IMR-90 (cell line): ENCODE measurements at regions not wholly inside any gene's neighbourhood (a gene's known extent, or its start where the extent isn't known, plus 50 kb on each side); places are given as distances from the start of the nearest gene placed in this dataset.

Experiments
- ATAC-seq: fragments of 200-7000 bp; cut with Tn5 transposase; 2 replicates; pipeline ENCODE4 v1.9.1; 2020; ENCODE audit warnings: low read depth, mild to moderate bottlenecking, moderate library complexity
- BruUV-seq: library from RNA; stranded (reverse); fragments of 400-500 nt; replicated peaks from 2 replicates; lab custom pipeline; 2021; lab: Mats Ljungman, UMichigan
- CTCF ChIA-PET: fragments of 300-600 bp; formaldehyde crosslinking; extraction: SDS; loops from one replicate; lab custom pipeline; 2021; ENCODE audit warnings: antibody characterized with exemption; lab: Yijun Ruan, JAX
- POLR2A ChIA-PET: fragments of 300-600 bp; sonication (Branson Sonifier 250); formaldehyde crosslinking; loops from one replicate; lab custom pipeline; 2022; ENCODE audit warnings: antibody characterized with exemption; ENCODE audit not compliant: unreplicated experiment; lab: Charles Lee
- DNase-seq: peaks from one replicate; pipeline ENCODE4 v3.0.0; 2013
- H2AFZ ChIP-seq: replicated peaks from 2 replicates; pipeline ENCODE3; 2013; ENCODE audit warnings: low read length, mild to moderate bottlenecking; ENCODE audit not compliant: poor library complexity
- H2AK5ac ChIP-seq: 2 replicates; pipeline ENCODE4 v1.6.1; 2013; ENCODE audit warnings: low read depth, low read length, inconsistent platforms
- H2AK9ac ChIP-seq: replicated peaks from 2 replicates; pipeline ENCODE3; 2013; ENCODE audit warnings: mild to moderate bottlenecking, low read depth, low read length, moderate library complexity; ENCODE audit not compliant: poor library complexity
- H2BK120ac ChIP-seq: 2 replicates; pipeline ENCODE4 v1.6.1; 2013; ENCODE audit warnings: low read depth, low read length, inconsistent platforms
- H2BK15ac ChIP-seq: 3 replicates; pipeline ENCODE4 v1.6.1; 2013; ENCODE audit warnings: low read depth, low read length, inconsistent platforms
- H2BK20ac ChIP-seq: 2 replicates; pipeline ENCODE4 v1.6.1; 2013; ENCODE audit warnings: low read depth, mild to moderate bottlenecking, inconsistent platforms, low read length, moderate library complexity
- H2BK5ac ChIP-seq: 2 replicates; pipeline ENCODE4 v1.6.1; 2013; ENCODE audit warnings: mild to moderate bottlenecking, low read depth, low read length, inconsistent platforms; ENCODE audit not compliant: poor library complexity, severe bottlenecking
- H3K14ac ChIP-seq: replicated peaks from 2 replicates; pipeline ENCODE4 v1.6.1; 2013; ENCODE audit warnings: low read depth, low read length, inconsistent platforms
- H3K18ac ChIP-seq: 2 replicates; pipeline ENCODE4 v1.6.1; 2013; ENCODE audit warnings: low read depth, low read length, control low read depth
- H3K23ac ChIP-seq: 2 replicates; pipeline ENCODE4 v1.6.1; 2013; ENCODE audit warnings: low read depth, low read length, inconsistent platforms
- H3K27ac ChIP-seq: 2 replicates; pipeline ENCODE4 v1.5.1; 2013; ENCODE audit warnings: mild to moderate bottlenecking, control low read depth, low read length; ENCODE audit not compliant: insufficient read depth
- H3K27me3 ChIP-seq: 2 replicates; pipeline ENCODE4 v1.6.1; 2013; ENCODE audit warnings: low read length; ENCODE audit not compliant: control insufficient read depth, insufficient read depth
- H3K36me3 ChIP-seq: 2 replicates; pipeline ENCODE4 v1.6.1; 2013; ENCODE audit warnings: low read length, mixed read lengths; ENCODE audit not compliant: control insufficient read depth, insufficient read depth
- H3K4ac ChIP-seq: 2 replicates; pipeline ENCODE4 v1.6.1; 2013; ENCODE audit warnings: low read depth, low read length, inconsistent platforms
- H3K4me1 ChIP-seq: 2 replicates; pipeline ENCODE4 v1.6.1; 2013; ENCODE audit warnings: low read length, mixed read lengths; ENCODE audit not compliant: control insufficient read depth, insufficient read depth
- H3K4me2 ChIP-seq: 2 replicates; pipeline ENCODE4 v1.6.1; 2013; ENCODE audit warnings: low read depth, mild to moderate bottlenecking, control low read depth, low read length, moderate library complexity
- H3K4me3 ChIP-seq: 2 replicates; pipeline ENCODE4 v1.5.1; 2013; ENCODE audit warnings: low read depth, mild to moderate bottlenecking, control low read depth, low read length, moderate library complexity; ENCODE audit not compliant: insufficient read depth
- H3K56ac ChIP-seq: 2 replicates; pipeline ENCODE4 v1.6.1; 2013; ENCODE audit warnings: low read length, inconsistent platforms; ENCODE audit not compliant: insufficient read depth; ENCODE audit errors: extremely low read depth
- H3K79me1 ChIP-seq, 2 experiments: 2 replicates each; pipeline ENCODE4 v1.6.1; 2013; ENCODE audit warnings: low read length in 2 of 2, inconsistent platforms in 1 of 2, low read depth in 1 of 2
- H3K9ac ChIP-seq: 2 replicates; pipeline ENCODE4 v1.6.1; 2013; ENCODE audit warnings: low read depth, low read length, control low read depth
- H3K9me1 ChIP-seq: 2 replicates; pipeline ENCODE4 v1.6.1; 2013; ENCODE audit warnings: low read length, inconsistent platforms; ENCODE audit not compliant: insufficient read depth
- H3K9me3 ChIP-seq: 2 replicates; pipeline ENCODE4 v1.6.1; 2013; ENCODE audit warnings: low read length; ENCODE audit not compliant: control insufficient read depth, insufficient read depth
- H4K20me1 ChIP-seq: 2 replicates; pipeline ENCODE4 v1.6.1; 2013; ENCODE audit warnings: low read length, inconsistent platforms; ENCODE audit not compliant: insufficient read depth
- H4K5ac ChIP-seq: 2 replicates; pipeline ENCODE4 v1.6.1; 2013; ENCODE audit warnings: mild to moderate bottlenecking, low read depth, low read length, control low read depth
- H4K8ac ChIP-seq, 2 experiments: 2 replicates each; pipeline ENCODE4 v1.6.1; 2013; ENCODE audit warnings: low read depth in 2 of 2, low read length in 2 of 2, control low read depth in 1 of 2, inconsistent platforms in 1 of 2
- H4K91ac ChIP-seq: 2 replicates; pipeline ENCODE4 v1.6.1; 2013; ENCODE audit warnings: low read depth, low read length, inconsistent platforms; ENCODE audit not compliant: insufficient read depth
- CTCF ChIP-seq: conservative IDR thresholded peaks from 2 replicates; pipeline ENCODE4 v1.5.1; 2012; ENCODE audit warnings: mild to moderate bottlenecking, low read depth, low read length, improper control_type of control experiment
- MXI1 ChIP-seq: IDR thresholded peaks from 2 replicates; pipeline ENCODE4 v1.6.1; 2012; ENCODE audit warnings: low read depth, mild to moderate bottlenecking, low read length, moderate library complexity, borderline replicate concordance
- RAD21 ChIP-seq: IDR thresholded peaks from 2 replicates; pipeline ENCODE4 v1.6.1; 2012; ENCODE audit warnings: low read length, improper control_type of control experiment
- WGBS, 2 experiments: methylation state at CpG; one replicate each; pipeline versions ENCODE4 v1.1.5 to v1.1.7; 2013; ENCODE audit warnings: missing lambda C conversion rate in 2 of 2; ENCODE audit not compliant: insufficient read length in 1 of 2; ENCODE audit errors: extremely low coverage in 2 of 2; 5-methylcytosine and 5-hydroxymethylcytosine counted together
- dilution Hi-C: fragments of 300-500 bp; cut with HindIII; formaldehyde crosslinking; loops from one replicate; pipeline ENCODE4 v1.14.3; 2018; ENCODE audit warnings: low sequenced_read_pairs; ENCODE audit not compliant: unreplicated experiment
- in situ Hi-C: fragments of 300-500 bp; cut with MboI; formaldehyde crosslinking; loops from 3 replicates; pipeline ENCODE4 v1.14.3; 2019; ENCODE audit warnings: low sequenced_read_pairs, inconsistent platforms, mixed read lengths
- intact Hi-C: fragments of 100-400 bp; cut with micrococcal nuclease; formaldehyde crosslinking; loops from 2 replicates; pipeline ENCODE4 v1.10.0; 2022

GRCh38 chr5:158462349-158463114, 603.6 kb upstream of the CLINT1 start:
- Histone ChIP-seq H3K9me1 (no peaks in the 10 kb centered on the region), H2BK20ac (no peak overlapping the region), H3K56ac (no peak overlapping the region), H3K9me3 (no peaks in the 10 kb centered on the region), H3K18ac (no peak overlapping the region), H3K4ac (no peak overlapping the region), H3K36me3 (no peaks in the 10 kb centered on the region), H3K23ac (no peak overlapping the region), H4K8ac (no peak overlapping the region), H2AFZ (no peak overlapping the region), H3K9ac (no peak overlapping the region), H3K27ac (no peak overlapping the region), H3K4me3 (no peak overlapping the region), H2AK9ac (no peak overlapping the region), H3K27me3 (peaks cover 2% of the 10 kb centered on the region; the same call in 1 of the 2 replicates), H2BK120ac (no peak overlapping the region), H4K91ac (no peak overlapping the region), H3K79me1 (no peaks in the 10 kb centered on the region), H3K14ac (no peak overlapping the region), H2BK5ac (no peak overlapping the region), H2BK15ac (no peak overlapping the region), H2AK5ac (no peak overlapping the region), H4K20me1 (no peaks in the 10 kb centered on the region), H3K4me1 (no peaks in the 10 kb centered on the region), H3K4me2 (no peak overlapping the region), H4K5ac (no peak overlapping the region)
- intact Hi-C loops: no loop called here
- WGBS, 2 experiments: 71% methylated on average over 1 of the region's 9 CpGs; no CpG with 5 or more reads in 1 of the 2 experiments
- DNase-seq: no peak
- ATAC-seq: no peak
- in situ Hi-C loops: no loop called here
- CTCF ChIA-PET: no interaction called here
- dilution Hi-C loops: no loop called here
- POLR2A ChIA-PET: interaction anchor here (0.7 kb wide), 1 partner anchor 287 kb away, joined by 3 read pairs; no protein-coding TSS in a partner anchor
- TF ChIP-seq MXI1 (no peak), RAD21 (no peak), CTCF (no peak)
- BruUV-seq: no TSS peak
